ENCODE measurements at regions not wholly inside any gene's neighbourhood (a gene's known extent, or its start where the extent isn't known, plus 50 kb on each side); places are given as distances from the start of the nearest gene placed in this dataset.
A peak's percentile ranks its signal among the peaks of the same experiment; 100 is the strongest.

GRCh38 chr5:125961150-125961549 is 462.1 kb upstream of the GRAMD2B start (continued):
- no peak for TF ChIP-seq CBX3 (IDR thresholded peaks at IDR 0.05; ENCODE audit: borderline replicate concordance, low read depth)
- peak; percentile 70 for TF ChIP-seq NFIC (IDR thresholded peaks at IDR 0.05; ENCODE audit: low read depth, low read length)

- no peaks in the 10 kb centered on the region for H4K20me1 ChIP-seq (ENCODE audit: control insufficient read depth, insufficient read depth)
- H3K4me1 ChIP-seq (ENCODE audit: control insufficient read depth, insufficient read depth, low read length): no peaks in the 10 kb centered on the region
- SMC1A ChIA-PET (ENCODE audit: uncharacterized antibody, unreplicated experiment): no interaction called here
- no peak overlapping the region for H3K27ac ChIP-seq (ENCODE audit: control insufficient read depth, insufficient read depth)
- FAIRE-seq: no peak
- H3K79me2 ChIP-seq (ENCODE audit: control insufficient read depth, insufficient read depth, low read length): no peaks in the 10 kb centered on the region
- intact Hi-C loops (cut with micrococcal nuclease; ENCODE audit: unreplicated experiment) (no loop called here), in situ Hi-C loops (cut with MboI) (no loop called here)
- ATAC-seq: no peak
- TF ChIP-seq HDAC6 (IDR thresholded peaks at IDR 0.05; ENCODE audit: unreplicated experiment) (no peak), SUZ12 (IDR thresholded peaks at IDR 0.05; ENCODE audit: unreplicated experiment) (no peak), SUPT20H (IDR thresholded peaks at IDR 0.05; ENCODE audit: borderline replicate concordance, control insufficient read depth, low read depth, low read length) (no peak), RAD21 (IDR thresholded peaks at IDR 0.05; ENCODE audit: insufficient read depth, low read depth, low read length) (no peak), USF1 (IDR thresholded peaks at IDR 0.05; ENCODE audit: borderline replicate concordance, extremely low read length, insufficient read depth, low read depth, low read length) (no peak), PML (IDR thresholded peaks at IDR 0.05; ENCODE audit: low read length) (no peak), CUX1 (IDR thresholded peaks at IDR 0.05; ENCODE audit: insufficient replicate concordance, low read depth, low read length) (no peak)
- TF ChIP-seq, protein P1, sequence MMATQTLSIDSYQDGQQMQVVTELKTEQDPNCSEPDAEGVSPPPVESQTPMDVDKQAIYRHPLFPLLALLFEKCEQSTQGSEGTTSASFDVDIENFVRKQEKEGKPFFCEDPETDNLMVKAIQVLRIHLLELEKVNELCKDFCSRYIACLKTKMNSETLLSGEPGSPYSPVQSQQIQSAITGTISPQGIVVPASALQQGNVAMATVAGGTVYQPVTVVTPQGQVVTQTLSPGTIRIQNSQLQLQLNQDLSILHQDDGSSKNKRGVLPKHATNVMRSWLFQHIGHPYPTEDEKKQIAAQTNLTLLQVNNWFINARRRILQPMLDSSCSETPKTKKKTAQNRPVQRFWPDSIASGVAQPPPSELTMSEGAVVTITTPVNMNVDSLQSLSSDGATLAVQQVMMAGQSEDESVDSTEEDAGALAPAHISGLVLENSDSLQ (IDR thresholded peaks at IDR 0.05): no peak
- WGBS (ENCODE audit: insufficient coverage, insufficient replicate concordance, low lambda C conversion rate, missing lambda C conversion rate): 20% methylated on average over 4 of the region's 4 CpGs
- POLR2A ChIA-PET: no interaction called here
- no peak overlapping the region for H3K4me3 ChIP-seq
- H3K4me2 ChIP-seq (ENCODE audit: control insufficient read depth, insufficient read depth): no peak overlapping the region
- H2AFZ ChIP-seq (ENCODE audit: control insufficient read depth, low read depth, low read length): no peak overlapping the region
- H3K27me3 ChIP-seq (replicated peaks in 1 of 2; ENCODE audit: control insufficient read depth in 2 of 2, insufficient read depth in 2 of 2, low read length in 1 of 2): no peaks in the 10 kb centered on the region
- no peak for DNase-seq (ENCODE audit: low read depth, low spot score)
- CTCF ChIA-PET: interaction anchor here (0.5 to 0.8 kb wide), 2 partner anchors 9 to 330 kb away, joined by 3 read pairs; no protein-coding TSS in a partner anchor
- H3K9me3 ChIP-seq (replicated peaks; ENCODE audit: control insufficient read depth, insufficient read depth, low read length): no peaks in the 10 kb centered on the region
- RAD21 ChIA-PET (ENCODE audit: unreplicated experiment): no interaction called here
- H3K9ac ChIP-seq (ENCODE audit: control insufficient read depth, insufficient read depth, low read length): no peak overlapping the region
- no peaks in the 10 kb centered on the region for H3K36me3 ChIP-seq (ENCODE audit: control insufficient read depth in 2 of 2, insufficient read depth in 2 of 2, low read length in 1 of 2)
- BruUV-seq (replicated peaks): no TSS peak
Measured at GRCh38 chr5:125965577-125965976, 457.6 kb upstream of the GRAMD2B start.

Measured in GM12878 (cell line).